Smooth muscle cell (in vitro differentiated cells): ENCODE measurements at regions not wholly inside any gene's neighbourhood (a gene's known extent, or its start where the extent isn't known, plus 50 kb on each side); places are given as distances from the start of the nearest gene placed in this dataset.
A peak's percentile ranks its signal among the peaks of the same experiment; 100 is the strongest.

Source experiments
- DNase-seq: peaks from one replicate; lab custom pipeline; 2025; ENCODE audit not compliant: unreplicated experiment; lab: John Stamatoyannopoulos, UW
- H2AFZ ChIP-seq: fragments of 200-600 bp; sonication (generic); 2 replicates; pipeline ENCODE4 v1.6.0; 2016; ENCODE audit warnings: antibody characterized with exemption, low read depth, mild to moderate bottlenecking
- H3F3A ChIP-seq: fragments of 200-600 bp; sonication (generic); 2 replicates; pipeline ENCODE4 v1.6.0; 2017; ENCODE audit warnings: antibody characterized with exemption, low read depth
- H3K27ac ChIP-seq: fragments of 200-600 bp; sonication (generic); 2 replicates; pipeline ENCODE4 v1.5.1; 2016; ENCODE audit warnings: low read depth, mild to moderate bottlenecking
- H3K27me3 ChIP-seq: fragments of 200-600 bp; sonication (generic); 2 replicates; pipeline ENCODE4 v1.6.1; 2016; ENCODE audit warnings: low read depth, mild to moderate bottlenecking
- H3K36me3 ChIP-seq: fragments of 200-600 bp; sonication (generic); 2 replicates; pipeline ENCODE4 v1.5.1; 2016; ENCODE audit warnings: low read depth
- H3K4me1 ChIP-seq: fragments of 200-600 bp; sonication (generic); 2 replicates; pipeline ENCODE4 v1.5.1; 2016; ENCODE audit warnings: low read depth
- H3K4me2 ChIP-seq: fragments of 200-600 bp; sonication (generic); 2 replicates; pipeline ENCODE4 v1.6.0; 2016; ENCODE audit warnings: mild to moderate bottlenecking
- H3K4me3 ChIP-seq: fragments of 200-600 bp; sonication (generic); 2 replicates; pipeline ENCODE4 v1.5.1; 2016; ENCODE audit warnings: mild to moderate bottlenecking
- H3K79me2 ChIP-seq: fragments of 200-600 bp; sonication (generic); 2 replicates; pipeline ENCODE4 v1.6.0; 2016; ENCODE audit warnings: low read depth, mild to moderate bottlenecking
- H3K9ac ChIP-seq: fragments of 200-600 bp; sonication (generic); 2 replicates; pipeline ENCODE4 v1.6.0; 2016; ENCODE audit warnings: low read depth
- H3K9me3 ChIP-seq: fragments of 200-600 bp; sonication (generic); replicated peaks from 2 replicates; pipeline ENCODE4 v1.5.1; 2016; ENCODE audit warnings: low read depth
- H4K20me1 ChIP-seq: fragments of 200-600 bp; sonication (generic); 2 replicates; pipeline ENCODE4 v1.6.0; 2016; ENCODE audit warnings: low read depth
- WGBS: methylation state at CpG from one replicate; pipeline ENCODE4 v1.1.7; 2016; ENCODE audit warnings: low lambda C conversion rate; 5-methylcytosine and 5-hydroxymethylcytosine counted together
- TF ChIP-seq, protein P1 (sequence below): fragments of 200-600 bp; sonication (generic); IDR thresholded peaks from 2 replicates; pipeline ENCODE4 v1.5.1; 2017; ENCODE audit warnings: borderline replicate concordance, mild to moderate bottlenecking, antibody characterized with exemption; ENCODE audit not compliant: insufficient read depth, poor library complexity, severe bottlenecking

DNA sequence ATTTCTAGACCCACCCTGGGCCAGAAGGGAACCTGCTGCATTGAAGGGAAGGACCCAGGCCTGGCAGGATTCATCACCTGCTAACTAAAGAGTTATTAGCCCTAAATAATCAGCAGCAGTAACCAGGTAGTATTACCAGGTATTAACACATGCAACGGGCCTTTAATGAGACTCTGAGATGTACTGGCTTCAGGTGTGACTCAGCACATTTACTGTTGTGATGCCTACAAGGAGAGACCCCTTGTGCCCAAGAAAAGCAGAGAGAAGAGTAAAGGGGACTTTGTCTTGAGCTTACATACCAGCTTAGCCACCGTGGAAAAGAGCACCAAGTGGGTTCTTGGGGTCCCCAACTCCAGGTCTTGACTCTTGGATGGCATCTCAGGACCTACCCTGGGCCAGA is 243.1 kb upstream of the SLC39A10 start:
- DNase-seq, result no peak
- Histone ChIP-seq H3K4me3 (no peak overlapping the region), H3K36me3 (no peaks in the 10 kb centered on the region), H3K4me2 (no peak overlapping the region), H3K79me2 (no peaks in the 10 kb centered on the region), H3K9me3 (no peaks in the 10 kb centered on the region), H3K27ac (peak overlapping the region; percentile 70), H3K27me3 (no peaks in the 10 kb centered on the region), H4K20me1 (no peaks in the 10 kb centered on the region), H2AFZ (no peak overlapping the region), H3K4me1 (peaks cover 7% of the 10 kb centered on the region), H3K9ac (no peak overlapping the region), H3F3A (no peaks in the 10 kb centered on the region)
- WGBS, result 81% methylated on average over 2 of the region's 2 CpGs
- TF ChIP-seq, protein P1, sequence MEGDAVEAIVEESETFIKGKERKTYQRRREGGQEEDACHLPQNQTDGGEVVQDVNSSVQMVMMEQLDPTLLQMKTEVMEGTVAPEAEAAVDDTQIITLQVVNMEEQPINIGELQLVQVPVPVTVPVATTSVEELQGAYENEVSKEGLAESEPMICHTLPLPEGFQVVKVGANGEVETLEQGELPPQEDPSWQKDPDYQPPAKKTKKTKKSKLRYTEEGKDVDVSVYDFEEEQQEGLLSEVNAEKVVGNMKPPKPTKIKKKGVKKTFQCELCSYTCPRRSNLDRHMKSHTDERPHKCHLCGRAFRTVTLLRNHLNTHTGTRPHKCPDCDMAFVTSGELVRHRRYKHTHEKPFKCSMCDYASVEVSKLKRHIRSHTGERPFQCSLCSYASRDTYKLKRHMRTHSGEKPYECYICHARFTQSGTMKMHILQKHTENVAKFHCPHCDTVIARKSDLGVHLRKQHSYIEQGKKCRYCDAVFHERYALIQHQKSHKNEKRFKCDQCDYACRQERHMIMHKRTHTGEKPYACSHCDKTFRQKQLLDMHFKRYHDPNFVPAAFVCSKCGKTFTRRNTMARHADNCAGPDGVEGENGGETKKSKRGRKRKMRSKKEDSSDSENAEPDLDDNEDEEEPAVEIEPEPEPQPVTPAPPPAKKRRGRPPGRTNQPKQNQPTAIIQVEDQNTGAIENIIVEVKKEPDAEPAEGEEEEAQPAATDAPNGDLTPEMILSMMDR, result no peak

DNA sequence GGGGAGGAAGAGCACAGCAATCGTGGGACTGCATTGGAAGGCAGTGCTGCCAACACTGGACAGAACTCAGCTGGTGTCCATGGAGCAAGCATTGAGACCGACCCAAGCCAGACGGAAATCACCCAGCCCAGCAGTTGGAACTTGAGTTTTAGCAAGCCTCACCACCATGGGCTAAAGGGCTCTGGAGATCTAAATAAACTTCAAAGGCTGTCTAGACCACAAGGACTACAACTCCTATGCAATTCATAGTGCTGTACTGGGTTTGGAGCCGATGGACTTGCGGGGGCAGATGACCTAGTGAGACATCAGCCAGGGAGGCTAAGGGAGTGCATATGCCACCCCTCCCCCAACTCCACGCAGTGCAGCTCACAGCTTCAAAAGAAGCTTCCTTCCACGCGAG is 243.6 kb upstream of the SLC39A10 start:
- no peak overlapping the region for H3K9ac ChIP-seq
- H3K9me3 ChIP-seq, result no peaks in the 10 kb centered on the region
- TF ChIP-seq, protein P1, result no peak
- H3K4me1 ChIP-seq, result peaks cover 7% of the 10 kb centered on the region
- no peak overlapping the region for H3K4me2 ChIP-seq
- H4K20me1 ChIP-seq, result no peaks in the 10 kb centered on the region
- H3K36me3 ChIP-seq, result no peaks in the 10 kb centered on the region
- H3F3A ChIP-seq, result no peaks in the 10 kb centered on the region
- H3K79me2 ChIP-seq, result no peaks in the 10 kb centered on the region
- 46% methylated on average over 8 of the region's 8 CpGs for WGBS
- no peak overlapping the region for H3K4me3 ChIP-seq
- peak overlapping the region; percentile 70 for H3K27ac ChIP-seq
- no peaks in the 10 kb centered on the region for H3K27me3 ChIP-seq
- no peak overlapping the region for H2AFZ ChIP-seq
- DNase-seq, result no peak

DNA sequence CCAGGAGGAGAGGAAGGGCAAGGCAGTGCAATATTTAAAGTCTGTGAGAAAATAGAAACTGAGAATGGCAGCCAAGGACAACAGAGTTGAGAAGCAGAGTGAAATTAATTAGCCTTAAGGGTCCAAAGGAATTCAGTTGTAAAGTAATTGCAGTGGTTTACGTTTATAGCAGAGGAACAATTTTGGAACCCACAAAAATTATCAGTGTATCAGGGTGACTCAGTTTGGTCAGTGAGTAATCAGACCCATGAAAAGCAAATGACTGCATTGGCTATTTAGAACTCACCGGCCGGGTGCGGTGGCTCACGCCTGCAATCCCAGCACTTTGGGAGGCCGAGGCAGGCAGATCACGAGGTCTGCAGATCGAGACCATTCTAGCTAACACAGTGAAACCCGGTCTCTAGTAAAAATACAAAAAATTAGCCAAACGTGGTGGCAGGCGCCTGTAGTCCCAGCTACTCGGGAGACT is 245.8 kb upstream of the SLC39A10 start:
- TF ChIP-seq, protein P1, result no peak
- Histone ChIP-seq H2AFZ (no peak overlapping the region), H3K27me3 (no peaks in the 10 kb centered on the region), H3K27ac (peak overlapping the region; percentile 83), H3K9me3 (no peaks in the 10 kb centered on the region), H3K4me3 (no peak overlapping the region), H3K79me2 (no peaks in the 10 kb centered on the region), H3K9ac (no peak overlapping the region), H3K36me3 (no peaks in the 10 kb centered on the region), H4K20me1 (no peaks in the 10 kb centered on the region), H3K4me2 (no peak overlapping the region), H3K4me1 (peaks cover 7% of the 10 kb centered on the region), H3F3A (no peaks in the 10 kb centered on the region)
- no peak for DNase-seq
- WGBS, result 54% methylated on average over 12 of the region's 12 CpGs

DNA sequence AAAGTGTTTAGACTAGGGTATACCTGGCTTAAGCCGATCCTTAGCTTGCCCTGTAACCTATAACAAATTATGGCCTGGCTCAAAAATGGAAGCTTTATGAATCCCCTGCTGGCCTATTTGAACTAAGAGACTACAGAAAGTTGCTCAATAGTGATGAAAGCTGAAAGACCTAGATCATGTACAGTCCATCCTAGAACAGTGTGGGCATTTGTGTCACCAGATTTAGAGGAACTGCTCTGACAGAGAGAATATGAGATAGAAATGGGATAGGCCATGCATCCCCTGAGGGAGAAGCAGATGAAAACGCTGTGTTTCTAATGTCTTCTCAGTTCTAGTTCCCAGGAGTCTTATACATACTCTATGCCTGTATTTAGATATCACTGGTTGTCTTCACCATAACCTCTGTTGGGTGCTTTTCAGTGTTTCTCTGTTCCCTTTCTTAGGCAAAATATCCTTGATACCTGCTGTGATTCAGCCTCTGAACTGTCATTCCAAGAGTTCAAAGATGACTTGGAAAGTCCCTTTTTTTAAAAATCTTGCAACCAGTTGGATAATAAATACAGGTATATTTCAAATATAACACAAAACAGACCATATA is 246.9 kb upstream of the SLC39A10 start:
- H3K79me2 ChIP-seq, result no peaks in the 10 kb centered on the region
- H2AFZ ChIP-seq, result peak overlapping the region; percentile 21
- peaks cover 7% of the 10 kb centered on the region for H3K4me1 ChIP-seq
- H3K9ac ChIP-seq, result no peak overlapping the region
- peak overlapping the region; percentile 83 for H3K27ac ChIP-seq
- TF ChIP-seq, protein P1, result no peak
- 77% methylated on average over 2 of the region's 2 CpGs for WGBS
- no peaks in the 10 kb centered on the region for H3K9me3 ChIP-seq
- H3K4me3 ChIP-seq, result no peak overlapping the region
- no peaks in the 10 kb centered on the region for H3F3A ChIP-seq
- DNase-seq, result no peak
- H3K27me3 ChIP-seq, result no peaks in the 10 kb centered on the region
- no peak overlapping the region for H3K4me2 ChIP-seq
- H4K20me1 ChIP-seq, result no peaks in the 10 kb centered on the region
- H3K36me3 ChIP-seq, result no peaks in the 10 kb centered on the region
